ENCODE measurements at regions not wholly inside any gene's neighbourhood (a gene's known extent, or its start where the extent isn't known, plus 50 kb on each side); places are given as distances from the start of the nearest gene placed in this dataset.

DNA sequence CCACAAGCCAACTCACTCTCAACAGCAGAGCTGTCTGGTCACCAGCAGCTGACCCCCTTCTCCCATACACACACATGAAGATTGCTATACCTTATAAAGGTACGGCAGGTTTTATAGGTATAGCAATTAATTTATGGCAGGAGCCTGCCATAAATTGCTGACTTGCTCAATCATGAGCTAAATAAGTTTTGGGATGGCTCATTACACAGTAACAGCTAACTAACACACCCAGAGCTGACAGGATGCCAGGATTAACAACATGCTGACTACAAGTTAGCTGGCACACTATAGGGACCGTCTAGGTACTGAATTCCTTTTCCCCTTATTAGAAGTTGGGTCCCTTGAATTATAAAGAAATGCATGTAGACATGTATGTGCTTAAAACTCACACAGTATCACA is 150.3 kb upstream of the KCNJ18 start:
- no TSS peak for BruUV-seq (replicated peaks)
- SMC1A ChIA-PET (ENCODE audit: uncharacterized antibody, unreplicated experiment), result no interaction called here
- 38% methylated on average over 2 of the region's 2 CpGs for WGBS (ENCODE audit: insufficient coverage, insufficient replicate concordance, low lambda C conversion rate, missing lambda C conversion rate)
- no peak for ATAC-seq
- Histone ChIP-seq H3K79me2 (ENCODE audit: control insufficient read depth, insufficient read depth, low read length) (no peaks in the 10 kb centered on the region), H2AFZ (ENCODE audit: control insufficient read depth, low read depth, low read length) (no peak overlapping the region), H3K9ac (ENCODE audit: control insufficient read depth, insufficient read depth, low read length) (no peak overlapping the region), H3K9me3 (replicated peaks; ENCODE audit: control insufficient read depth, insufficient read depth, low read length) (no peaks in the 10 kb centered on the region; the same call in 2 of the 3 replicates), H3K36me3 (ENCODE audit: control insufficient read depth in 2 of 2, insufficient read depth in 2 of 2, low read length in 1 of 2) (no peaks in the 10 kb centered on the region), H3K27me3 (replicated peaks in 1 of 2; ENCODE audit: control insufficient read depth in 2 of 2, insufficient read depth in 2 of 2, low read length in 1 of 2) (no peaks in the 10 kb centered on the region), H3K4me2 (ENCODE audit: control insufficient read depth, insufficient read depth) (no peak overlapping the region), H4K20me1 (ENCODE audit: control insufficient read depth, insufficient read depth) (no peaks in the 10 kb centered on the region), H3K4me3 (no peak overlapping the region), H3K4me1 (ENCODE audit: control insufficient read depth, insufficient read depth, low read length) (no peaks in the 10 kb centered on the region), H3K27ac (ENCODE audit: control insufficient read depth, insufficient read depth) (no peak overlapping the region)
- RAD21 ChIA-PET (ENCODE audit: unreplicated experiment), result no interaction called here
- intact Hi-C loops (cut with micrococcal nuclease; ENCODE audit: unreplicated experiment) (no loop called here), in situ Hi-C loops (cut with MboI) (no loop called here)
- no peak for FAIRE-seq
- POLR2A ChIA-PET, result no interaction called here
- CTCF ChIA-PET, result no interaction called here
- DNase-seq (ENCODE audit: low read depth, low spot score), result no peak
- TF ChIP-seq JUNB (IDR thresholded peaks at IDR 0.05), result no peak
- no peak for TF ChIP-seq JUND (IDR thresholded peaks at IDR 0.05; ENCODE audit: low read depth, low read length)
- TF ChIP-seq POLR2AphosphoS5 (IDR thresholded peaks at IDR 0.05; ENCODE audit: low read length), result no peak
- no peak for TF ChIP-seq CREM (IDR thresholded peaks at IDR 0.05; ENCODE audit: low read depth)
- no peak for TF ChIP-seq MTA3 (IDR thresholded peaks at IDR 0.05; ENCODE audit: borderline replicate concordance, low read length)
- TF ChIP-seq, protein P1, sequence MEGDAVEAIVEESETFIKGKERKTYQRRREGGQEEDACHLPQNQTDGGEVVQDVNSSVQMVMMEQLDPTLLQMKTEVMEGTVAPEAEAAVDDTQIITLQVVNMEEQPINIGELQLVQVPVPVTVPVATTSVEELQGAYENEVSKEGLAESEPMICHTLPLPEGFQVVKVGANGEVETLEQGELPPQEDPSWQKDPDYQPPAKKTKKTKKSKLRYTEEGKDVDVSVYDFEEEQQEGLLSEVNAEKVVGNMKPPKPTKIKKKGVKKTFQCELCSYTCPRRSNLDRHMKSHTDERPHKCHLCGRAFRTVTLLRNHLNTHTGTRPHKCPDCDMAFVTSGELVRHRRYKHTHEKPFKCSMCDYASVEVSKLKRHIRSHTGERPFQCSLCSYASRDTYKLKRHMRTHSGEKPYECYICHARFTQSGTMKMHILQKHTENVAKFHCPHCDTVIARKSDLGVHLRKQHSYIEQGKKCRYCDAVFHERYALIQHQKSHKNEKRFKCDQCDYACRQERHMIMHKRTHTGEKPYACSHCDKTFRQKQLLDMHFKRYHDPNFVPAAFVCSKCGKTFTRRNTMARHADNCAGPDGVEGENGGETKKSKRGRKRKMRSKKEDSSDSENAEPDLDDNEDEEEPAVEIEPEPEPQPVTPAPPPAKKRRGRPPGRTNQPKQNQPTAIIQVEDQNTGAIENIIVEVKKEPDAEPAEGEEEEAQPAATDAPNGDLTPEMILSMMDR (IDR thresholded peaks at IDR 0.05 in 2 of 3, conservative IDR thresholded peaks at IDR 0.05 in 1 of 3; ENCODE audit: control insufficient read depth in 2 of 3, extremely low read depth in 1 of 3, insufficient read depth in 1 of 3, low read depth in 3 of 3, low read length in 3 of 3), result no peak
- TF ChIP-seq WRNIP1 (IDR thresholded peaks at IDR 0.05; ENCODE audit: borderline replicate concordance, low read depth, low read length), result no peak
- TF ChIP-seq IRF4 (IDR thresholded peaks at IDR 0.05; ENCODE audit: low read depth, low read length), result no peak
- TF ChIP-seq, protein P2, sequence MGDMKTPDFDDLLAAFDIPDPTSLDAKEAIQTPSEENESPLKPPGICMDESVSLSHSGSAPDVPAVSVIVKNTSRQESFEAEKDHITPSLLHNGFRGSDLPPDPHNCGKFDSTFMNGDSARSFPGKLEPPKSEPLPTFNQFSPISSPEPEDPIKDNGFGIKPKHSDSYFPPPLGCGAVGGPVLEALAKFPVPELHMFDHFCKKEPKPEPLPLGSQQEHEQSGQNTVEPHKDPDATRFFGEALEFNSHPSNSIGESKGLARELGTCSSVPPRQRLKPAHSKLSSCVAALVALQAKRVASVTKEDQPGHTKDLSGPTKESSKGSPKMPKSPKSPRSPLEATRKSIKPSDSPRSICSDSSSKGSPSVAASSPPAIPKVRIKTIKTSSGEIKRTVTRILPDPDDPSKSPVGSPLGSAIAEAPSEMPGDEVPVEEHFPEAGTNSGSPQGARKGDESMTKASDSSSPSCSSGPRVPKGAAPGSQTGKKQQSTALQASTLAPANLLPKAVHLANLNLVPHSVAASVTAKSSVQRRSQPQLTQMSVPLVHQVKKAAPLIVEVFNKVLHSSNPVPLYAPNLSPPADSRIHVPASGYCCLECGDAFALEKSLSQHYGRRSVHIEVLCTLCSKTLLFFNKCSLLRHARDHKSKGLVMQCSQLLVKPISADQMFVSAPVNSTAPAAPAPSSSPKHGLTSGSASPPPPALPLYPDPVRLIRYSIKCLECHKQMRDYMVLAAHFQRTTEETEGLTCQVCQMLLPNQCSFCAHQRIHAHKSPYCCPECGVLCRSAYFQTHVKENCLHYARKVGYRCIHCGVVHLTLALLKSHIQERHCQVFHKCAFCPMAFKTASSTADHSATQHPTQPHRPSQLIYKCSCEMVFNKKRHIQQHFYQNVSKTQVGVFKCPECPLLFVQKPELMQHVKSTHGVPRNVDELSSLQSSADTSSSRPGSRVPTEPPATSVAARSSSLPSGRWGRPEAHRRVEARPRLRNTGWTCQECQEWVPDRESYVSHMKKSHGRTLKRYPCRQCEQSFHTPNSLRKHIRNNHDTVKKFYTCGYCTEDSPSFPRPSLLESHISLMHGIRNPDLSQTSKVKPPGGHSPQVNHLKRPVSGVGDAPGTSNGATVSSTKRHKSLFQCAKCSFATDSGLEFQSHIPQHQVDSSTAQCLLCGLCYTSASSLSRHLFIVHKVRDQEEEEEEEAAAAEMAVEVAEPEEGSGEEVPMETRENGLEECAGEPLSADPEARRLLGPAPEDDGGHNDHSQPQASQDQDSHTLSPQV (IDR thresholded peaks at IDR 0.05), result no peak
- TF ChIP-seq, protein P3, sequence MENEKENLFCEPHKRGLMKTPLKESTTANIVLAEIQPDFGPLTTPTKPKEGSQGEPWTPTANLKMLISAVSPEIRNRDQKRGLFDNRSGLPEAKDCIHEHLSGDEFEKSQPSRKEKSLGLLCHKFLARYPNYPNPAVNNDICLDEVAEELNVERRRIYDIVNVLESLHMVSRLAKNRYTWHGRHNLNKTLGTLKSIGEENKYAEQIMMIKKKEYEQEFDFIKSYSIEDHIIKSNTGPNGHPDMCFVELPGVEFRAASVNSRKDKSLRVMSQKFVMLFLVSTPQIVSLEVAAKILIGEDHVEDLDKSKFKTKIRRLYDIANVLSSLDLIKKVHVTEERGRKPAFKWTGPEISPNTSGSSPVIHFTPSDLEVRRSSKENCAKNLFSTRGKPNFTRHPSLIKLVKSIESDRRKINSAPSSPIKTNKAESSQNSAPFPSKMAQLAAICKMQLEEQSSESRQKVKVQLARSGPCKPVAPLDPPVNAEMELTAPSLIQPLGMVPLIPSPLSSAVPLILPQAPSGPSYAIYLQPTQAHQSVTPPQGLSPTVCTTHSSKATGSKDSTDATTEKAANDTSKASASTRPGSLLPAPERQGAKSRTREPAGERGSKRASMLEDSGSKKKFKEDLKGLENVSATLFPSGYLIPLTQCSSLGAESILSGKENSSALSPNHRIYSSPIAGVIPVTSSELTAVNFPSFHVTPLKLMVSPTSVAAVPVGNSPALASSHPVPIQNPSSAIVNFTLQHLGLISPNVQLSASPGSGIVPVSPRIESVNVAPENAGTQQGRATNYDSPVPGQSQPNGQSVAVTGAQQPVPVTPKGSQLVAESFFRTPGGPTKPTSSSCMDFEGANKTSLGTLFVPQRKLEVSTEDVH (IDR thresholded peaks at IDR 0.05; ENCODE audit: low read depth, partially characterized antibody), result no peak
- TF ChIP-seq ZNF207 (IDR thresholded peaks at IDR 0.05; ENCODE audit: borderline replicate concordance), result no peak
- TF ChIP-seq, protein P4, sequence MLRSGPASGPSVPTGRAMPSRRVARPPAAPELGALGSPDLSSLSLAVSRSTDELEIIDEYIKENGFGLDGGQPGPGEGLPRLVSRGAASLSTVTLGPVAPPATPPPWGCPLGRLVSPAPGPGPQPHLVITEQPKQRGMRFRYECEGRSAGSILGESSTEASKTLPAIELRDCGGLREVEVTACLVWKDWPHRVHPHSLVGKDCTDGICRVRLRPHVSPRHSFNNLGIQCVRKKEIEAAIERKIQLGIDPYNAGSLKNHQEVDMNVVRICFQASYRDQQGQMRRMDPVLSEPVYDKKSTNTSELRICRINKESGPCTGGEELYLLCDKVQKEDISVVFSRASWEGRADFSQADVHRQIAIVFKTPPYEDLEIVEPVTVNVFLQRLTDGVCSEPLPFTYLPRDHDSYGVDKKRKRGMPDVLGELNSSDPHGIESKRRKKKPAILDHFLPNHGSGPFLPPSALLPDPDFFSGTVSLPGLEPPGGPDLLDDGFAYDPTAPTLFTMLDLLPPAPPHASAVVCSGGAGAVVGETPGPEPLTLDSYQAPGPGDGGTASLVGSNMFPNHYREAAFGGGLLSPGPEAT (IDR thresholded peaks at IDR 0.05; ENCODE audit: low read depth), result no peak
- TF ChIP-seq CHD1 (IDR thresholded peaks at IDR 0.05; ENCODE audit: low read depth, low read length), result no peak
- no peak for TF ChIP-seq SMAD1 (IDR thresholded peaks at IDR 0.05; ENCODE audit: low read depth, partially characterized antibody)
